ENCODE measurements at regions not wholly inside any gene's neighbourhood (a gene's known extent, or its start where the extent isn't known, plus 50 kb on each side); places are given as distances from the start of the nearest gene placed in this dataset.

GRCh38 chr2:147385600-147385999 is 459.2 kb upstream of the ACVR2A start:
- DNase-seq (ENCODE audit: low read depth in 4 of 4, low spot score in 3 of 4), result no peak

- no peak for DNase-seq (ENCODE audit: low read depth in 4 of 4, low spot score in 3 of 4)
Measured at GRCh38 chr2:147384659-147385058, 460.2 kb upstream of the ACVR2A start.

DNA sequence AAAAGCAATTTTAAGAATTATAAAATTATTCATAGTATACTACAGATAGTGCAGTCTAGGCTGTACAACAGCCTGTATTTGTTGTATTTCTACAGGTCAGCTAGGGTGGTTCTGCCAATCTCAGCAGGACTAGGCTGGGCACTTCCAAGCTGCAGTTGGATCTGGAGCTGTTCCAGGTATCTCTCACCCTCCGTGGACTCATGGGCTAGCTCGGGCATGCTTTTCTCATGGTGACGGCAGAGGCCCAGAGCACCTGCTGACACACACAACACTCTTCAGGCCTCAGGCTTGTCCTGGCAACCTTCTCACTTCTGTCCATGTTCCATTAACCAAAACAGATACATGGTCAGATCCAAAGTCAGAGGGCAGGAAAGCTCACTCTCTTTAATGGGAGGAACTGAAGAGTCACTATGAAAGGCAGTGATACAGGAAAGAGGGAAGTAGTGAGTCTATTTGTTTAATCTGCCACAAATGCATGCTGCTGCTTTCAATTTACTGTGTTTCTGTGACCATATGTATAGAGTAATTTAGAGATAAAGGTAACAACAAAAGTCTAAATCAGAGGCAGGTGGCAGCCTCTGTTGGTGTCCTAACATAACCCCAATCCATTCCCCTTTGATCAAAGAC is 462.4 kb upstream of the ACVR2A start:
- no peak for DNase-seq (ENCODE audit: low read depth in 4 of 4, low spot score in 3 of 4)

DNA sequence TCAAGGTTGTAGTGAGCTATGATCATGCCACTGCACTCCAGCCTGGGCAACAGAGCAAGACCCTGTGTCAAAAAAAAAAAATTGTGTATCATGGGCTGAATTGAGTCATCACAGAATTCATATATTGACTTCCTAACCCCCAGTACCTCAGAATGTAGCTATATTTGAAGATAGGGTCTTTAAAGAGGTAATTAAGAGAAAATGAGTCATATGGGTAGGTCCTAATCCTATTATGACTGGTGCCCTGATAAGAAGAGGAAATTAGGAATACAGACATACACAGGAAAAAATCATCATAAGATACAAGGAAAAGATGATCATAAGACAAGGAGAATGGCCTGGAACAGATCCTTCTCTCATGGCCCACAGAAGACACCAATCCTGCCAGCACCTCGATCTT is 466.4 kb upstream of the ACVR2A start:
- DNase-seq (ENCODE audit: low read depth in 4 of 4, low spot score in 3 of 4), result no peak

GRCh38 chr2:147375073-147375472 is 469.8 kb upstream of the ACVR2A start:
- DNase-seq (ENCODE audit: low read depth in 4 of 4, low spot score in 3 of 4), result no peak

DNA sequence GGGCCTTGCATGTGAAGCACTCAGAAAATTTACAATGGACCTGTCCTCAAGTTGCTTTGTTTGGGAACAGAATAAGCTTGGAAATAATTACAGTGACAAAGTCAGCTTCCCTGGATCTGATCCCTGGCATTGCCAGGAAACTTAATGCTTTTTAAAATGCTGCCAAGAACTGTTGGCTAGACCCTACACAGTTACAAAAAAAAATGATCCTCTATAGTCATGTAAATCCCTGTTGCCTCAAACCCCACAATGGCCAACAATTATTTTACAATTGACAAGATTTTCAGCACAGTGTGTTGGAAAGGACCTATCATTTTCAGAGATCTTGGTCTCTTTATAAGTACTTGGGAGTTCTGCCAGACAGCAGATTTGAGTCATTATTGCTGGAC is 470.4 kb upstream of the ACVR2A start:
- DNase-seq (ENCODE audit: low read depth in 4 of 4, low spot score in 3 of 4), result no peak

GRCh38 chr2:147373800-147374422 is 470.9 kb upstream of the ACVR2A start:
- no peak for DNase-seq (ENCODE audit: low read depth in 4 of 4, low spot score in 3 of 4)

DNA sequence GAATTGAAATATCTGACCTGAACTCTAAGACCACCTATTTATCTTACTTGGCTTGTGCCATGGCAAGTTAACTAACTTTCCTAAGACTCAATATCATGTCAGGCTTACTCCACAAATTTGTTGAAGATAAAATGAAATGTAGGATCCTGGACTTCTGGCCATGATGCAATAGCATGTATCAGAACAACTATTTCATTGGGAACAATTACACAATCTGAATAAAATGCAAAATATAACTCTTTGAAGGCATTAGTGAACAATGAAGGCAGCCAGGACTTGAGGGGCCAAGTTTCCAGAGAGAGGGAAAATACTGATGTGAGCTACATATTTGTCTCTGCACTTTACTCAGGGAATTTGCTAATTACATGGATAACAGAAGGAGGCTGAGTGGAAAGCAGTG is 476.5 kb upstream of the ACVR2A start:
- DNase-seq (ENCODE audit: low read depth in 4 of 4, low spot score in 3 of 4), result no peak

- no peak for DNase-seq (ENCODE audit: low read depth in 4 of 4, low spot score in 3 of 4)
Measured at GRCh38 chr2:147366279-147366678, 478.6 kb upstream of the ACVR2A start.

GRCh38 chr2:147365622-147366021 is 479.2 kb upstream of the ACVR2A start:
- DNase-seq (ENCODE audit: low read depth in 4 of 4, low spot score in 3 of 4), result no peak

DNA sequence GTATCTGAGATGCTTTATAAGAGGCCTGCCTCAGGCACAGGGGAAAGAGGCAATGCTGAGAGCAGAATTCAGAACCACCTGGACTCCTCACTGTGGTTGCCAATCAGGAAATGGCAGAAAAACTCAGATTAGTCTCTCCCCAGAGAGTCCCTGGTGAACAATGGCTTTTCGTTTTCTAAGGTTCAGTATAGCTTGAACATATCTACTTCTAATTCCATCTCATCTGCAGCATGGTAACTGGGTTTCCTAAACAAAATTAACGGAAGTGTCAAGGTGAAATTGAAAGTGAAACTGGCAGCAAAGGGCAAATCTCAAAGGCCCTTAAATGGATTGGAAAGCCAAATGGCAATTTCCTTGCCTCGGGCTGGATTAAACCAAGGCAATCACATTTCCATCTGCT is 480.2 kb upstream of the ACVR2A start:
- no peak for DNase-seq (ENCODE audit: low read depth in 4 of 4, low spot score in 3 of 4)

DNA sequence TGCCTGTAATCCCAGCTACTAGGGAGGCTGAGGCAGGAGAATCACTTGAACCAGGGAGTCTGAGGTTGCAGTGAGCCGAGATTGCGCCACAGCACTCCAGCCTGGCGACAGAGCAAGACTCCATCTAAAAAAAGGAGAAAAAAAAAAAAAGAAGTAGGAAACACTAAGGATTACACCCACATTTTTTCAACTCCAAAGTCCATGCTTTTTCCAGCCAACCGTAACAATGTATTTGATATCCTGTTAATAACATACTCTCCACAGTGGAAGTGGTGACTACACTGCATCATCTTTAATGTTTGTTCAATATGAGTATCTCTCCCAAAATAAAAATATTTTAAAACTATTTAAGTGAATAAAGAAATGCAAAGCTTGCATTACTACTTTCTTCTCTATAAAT is 481.6 kb upstream of the ACVR2A start:
- DNase-seq (ENCODE audit: low read depth in 4 of 4, low spot score in 3 of 4), result no peak

- no peak for DNase-seq (ENCODE audit: low read depth in 4 of 4, low spot score in 3 of 4)
Measured at GRCh38 chr2:147358375-147358774, 486.5 kb upstream of the ACVR2A start.

DNA sequence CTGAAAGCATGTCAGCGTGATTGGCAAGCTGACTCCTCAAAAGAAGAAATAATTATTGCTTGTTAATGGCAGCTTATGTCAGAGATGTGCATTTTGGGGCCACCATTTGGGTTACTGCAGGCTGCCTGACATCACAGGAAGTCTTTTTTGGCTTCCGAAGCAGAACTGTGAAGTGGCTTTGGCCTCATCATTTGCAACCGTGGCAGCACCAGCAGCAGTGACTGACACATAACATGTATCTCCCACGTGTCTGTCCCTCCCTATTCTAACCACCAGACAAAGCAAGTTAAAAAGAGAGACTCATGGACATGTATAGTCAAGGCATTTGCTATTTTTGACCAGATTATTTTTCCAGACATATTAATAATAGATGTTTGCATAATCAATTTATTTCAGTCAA is 488.7 kb upstream of the ACVR2A start:
- no peak for DNase-seq (ENCODE audit: low read depth in 4 of 4, low spot score in 3 of 4)

DNA sequence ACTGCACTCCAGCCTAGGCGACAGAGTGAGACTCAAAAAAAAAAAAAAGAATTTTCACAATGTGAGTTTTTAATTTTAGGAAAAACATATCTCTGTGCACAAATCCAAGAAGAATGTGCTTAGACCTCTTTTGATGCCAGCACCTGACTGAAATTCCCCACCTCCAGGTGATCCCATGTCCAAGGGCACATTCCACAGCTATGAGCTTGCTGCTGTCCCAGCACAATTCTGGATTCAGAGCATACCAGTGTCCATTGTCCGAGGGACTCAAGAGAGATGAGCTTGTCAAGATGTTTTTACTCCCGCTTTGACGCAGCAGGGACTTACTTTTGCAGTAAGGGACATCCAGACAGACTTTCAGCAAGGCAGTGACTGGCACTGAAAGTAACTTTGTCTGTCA is 489.1 kb upstream of the ACVR2A start:
- no peak for DNase-seq (ENCODE audit: low read depth in 4 of 4, low spot score in 3 of 4)

DNA sequence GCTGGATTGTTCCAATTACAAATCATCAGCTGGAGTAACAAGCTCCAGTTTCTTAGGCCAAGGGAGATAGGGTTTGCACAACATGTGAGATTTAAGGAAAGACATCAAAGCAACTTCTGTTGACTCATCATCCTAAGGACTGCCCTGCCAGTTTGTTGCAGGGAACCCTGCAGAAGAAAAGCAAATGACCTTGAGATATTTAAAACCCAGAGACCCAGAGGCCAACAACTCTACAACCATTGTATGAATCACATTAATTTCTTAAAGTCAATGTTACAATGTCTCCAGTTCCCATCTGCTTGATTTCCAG is 491.8 kb upstream of the ACVR2A start:
- DNase-seq (ENCODE audit: low read depth in 4 of 4, low spot score in 3 of 4), result no peak

DNA sequence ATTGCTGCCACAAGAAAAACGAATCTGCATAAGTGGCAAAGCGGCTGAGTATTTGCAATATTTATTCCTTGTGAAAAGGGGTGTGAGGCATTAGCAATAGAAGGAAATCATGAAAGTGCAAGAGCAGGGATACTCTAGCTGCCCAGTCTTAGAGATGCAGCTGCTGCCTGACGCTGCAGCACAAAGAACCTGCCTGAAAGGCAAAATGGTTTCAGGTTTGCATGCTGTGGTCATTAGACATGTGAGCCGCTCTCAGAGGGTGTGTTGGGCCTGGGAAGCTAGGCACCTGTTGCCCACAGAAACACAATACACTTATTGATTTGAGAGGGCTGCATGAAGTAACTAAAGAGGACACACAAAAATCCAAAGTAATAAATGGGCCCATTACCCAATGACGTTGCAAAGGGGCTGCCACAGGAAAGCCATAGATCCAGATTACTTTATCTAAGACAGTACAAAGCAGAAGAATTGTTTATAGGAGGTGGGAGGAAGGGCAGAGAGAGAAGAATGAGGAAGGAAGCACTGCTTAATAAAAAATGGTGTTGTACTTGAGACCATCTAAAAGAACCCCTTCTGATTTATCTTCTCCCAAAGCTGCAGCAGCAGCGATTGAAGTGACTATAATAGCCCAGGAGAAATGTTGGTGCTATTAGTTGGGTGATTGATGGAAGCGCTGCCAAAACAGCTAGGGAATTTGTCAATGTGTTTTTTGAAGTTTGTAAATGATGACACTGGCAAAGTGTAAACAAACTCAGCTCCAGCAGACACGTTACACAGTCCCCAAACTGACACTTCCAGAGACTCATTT is 492.4 kb upstream of the ACVR2A start:
- no peak for DNase-seq (ENCODE audit: low read depth in 4 of 4, low spot score in 3 of 4)

DNA sequence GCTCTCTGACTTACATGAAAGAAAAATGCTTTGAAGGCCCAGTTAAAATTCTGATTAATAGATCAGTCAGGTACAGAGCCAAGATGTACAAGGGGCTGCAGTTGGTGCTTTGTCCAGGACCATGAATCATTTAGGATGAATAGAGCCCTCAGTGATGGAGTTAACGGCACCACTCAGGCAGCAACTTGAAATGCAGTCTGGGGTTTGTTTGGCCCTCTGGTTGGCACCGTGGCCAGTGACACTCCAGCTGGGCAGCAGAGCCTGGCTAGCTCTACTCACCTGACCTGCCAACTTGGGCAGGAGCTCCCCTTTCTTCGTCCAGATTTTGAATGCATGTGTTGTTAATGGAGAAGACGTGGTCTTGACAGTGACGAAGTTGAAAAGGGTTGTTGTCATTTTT is 493.0 kb upstream of the ACVR2A start:
- DNase-seq (ENCODE audit: low read depth in 4 of 4, low spot score in 3 of 4), result no peak

- no peak for DNase-seq (ENCODE audit: low read depth in 4 of 4, low spot score in 3 of 4)
Measured at GRCh38 chr2:147348931-147349555, 495.8 kb upstream of the ACVR2A start.

DNA sequence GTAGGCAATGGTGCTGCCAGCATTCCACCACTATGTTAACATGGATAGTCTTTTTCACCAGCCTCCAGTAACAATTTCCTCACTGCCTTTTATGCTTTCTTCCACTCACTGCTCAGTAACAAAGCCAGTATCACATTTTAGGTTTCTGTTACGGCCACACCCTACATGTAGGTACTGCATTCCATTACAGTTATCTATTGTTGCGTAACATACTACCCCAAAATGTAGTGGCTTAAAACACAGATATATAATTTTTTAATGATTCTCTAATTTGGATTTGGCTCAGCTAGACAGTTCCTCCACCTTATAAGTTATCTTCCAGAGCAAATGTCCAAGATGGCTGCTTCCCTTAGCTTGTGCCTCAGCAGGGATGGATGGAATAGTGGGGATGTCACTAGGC is 498.7 kb upstream of the ACVR2A start:
- DNase-seq (ENCODE audit: low read depth in 4 of 4, low spot score in 3 of 4), result no peak

DNA sequence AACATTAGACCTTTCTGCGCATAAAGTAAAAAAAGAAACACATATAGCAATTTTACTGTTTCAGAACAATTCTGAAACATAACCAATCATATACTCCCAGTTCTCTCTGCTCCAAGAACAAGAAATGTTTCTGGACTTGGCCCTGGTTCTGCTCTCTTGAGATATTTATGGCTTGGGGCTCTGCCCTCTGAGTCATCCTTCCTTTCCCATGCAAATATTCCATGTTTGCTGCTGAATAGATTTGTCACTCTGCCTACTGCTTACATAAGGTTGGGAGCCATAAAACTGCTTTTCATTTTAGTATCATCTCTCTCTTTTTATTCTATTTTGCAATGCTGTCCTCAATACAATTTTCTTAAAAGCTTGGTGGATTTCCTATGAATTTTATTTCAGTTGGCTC is 499.6 kb upstream of the ACVR2A start:
- DNase-seq (ENCODE audit: low read depth in 4 of 4, low spot score in 3 of 4), result no peak

GRCh38 chr2:147342329-147342728 is 502.5 kb upstream of the ACVR2A start:
- no peak for DNase-seq (ENCODE audit: low read depth in 4 of 4, low spot score in 3 of 4)
